Brain microvascular endothelial cell (primary cell): ENCODE measurements at regions not wholly inside any gene's neighbourhood (a gene's known extent, or its start where the extent isn't known, plus 50 kb on each side); places are given as distances from the start of the nearest gene placed in this dataset.

Source experiments
- DNase-seq: peaks from one replicate; pipeline ENCODE4 v3.0.0-alpha.2; 2020
- H3K27ac ChIP-seq: fragments of 250-450 bp; sonication (Bioruptor Pico); 2 replicates; pipeline ENCODE4 v1.5.1; 2020; ENCODE audit warnings: mild to moderate bottlenecking, moderate library complexity
- H3K27me3 ChIP-seq: fragments of 250-450 bp; sonication (Bioruptor Pico); replicated peaks from 2 replicates; pipeline ENCODE4 v1.5.1; 2020; ENCODE audit warnings: mild to moderate bottlenecking
- H3K36me3 ChIP-seq: fragments of 250-450 bp; sonication (Bioruptor Pico); replicated peaks from 2 replicates; pipeline ENCODE4 v1.5.1; 2020; ENCODE audit warnings: mild to moderate bottlenecking
- H3K4me3 ChIP-seq: 2 replicates; pipeline ENCODE4 v1.5.1; 2011; ENCODE audit warnings: low read depth, mild to moderate bottlenecking, control low read depth, low read length, moderate library complexity
- CTCF ChIP-seq: IDR thresholded peaks from 2 replicates; pipeline ENCODE4 v1.5.1; 2011; ENCODE audit warnings: low read depth, mild to moderate bottlenecking, moderate library complexity, low read length, control low read depth, inconsistent platforms; ENCODE audit errors: missing control alignments
- in situ Hi-C: cut with HindIII; loops from 2 replicates; pipeline ENCODE4 v1.10.0; 2017; ENCODE audit warnings: low sequenced_read_pairs, low pct_ligation_motif_present

- no peaks in the 10 kb centered on the region for H3K36me3 ChIP-seq
- no peak overlapping the region for H3K27ac ChIP-seq
- no peaks in the 10 kb centered on the region for H3K27me3 ChIP-seq
- no peak overlapping the region for H3K4me3 ChIP-seq
- in situ Hi-C loops: no loop called here
- no peak for TF ChIP-seq CTCF
- peak; percentile 7 for DNase-seq
Observed at GRCh38 chr3:43921056-43921648, 230.4 kb downstream of the ABHD5 start.

GRCh38 chr3:43922374-43922773 is 231.6 kb downstream of the ABHD5 start:
- no peak for DNase-seq
- Histone ChIP-seq H3K4me3 (no peak overlapping the region), H3K27me3 (no peaks in the 10 kb centered on the region), H3K27ac (no peak overlapping the region), H3K36me3 (no peaks in the 10 kb centered on the region)
- no peak for TF ChIP-seq CTCF
- in situ Hi-C loops: no loop called here

- DNase-seq: no peak
- Histone ChIP-seq H3K36me3 (no peaks in the 10 kb centered on the region), H3K27me3 (no peaks in the 10 kb centered on the region), H3K4me3 (no peak overlapping the region), H3K27ac (no peak overlapping the region)
- in situ Hi-C loops: no loop called here
- no peak for TF ChIP-seq CTCF
Observed at GRCh38 chr3:43923104-43923882, 232.6 kb downstream of the ABHD5 start.

GRCh38 chr3:43926055-43926454 is 235.3 kb downstream of the ABHD5 start:
- Histone ChIP-seq H3K27ac (no peak overlapping the region), H3K36me3 (no peaks in the 10 kb centered on the region), H3K27me3 (no peaks in the 10 kb centered on the region), H3K4me3 (no peak overlapping the region)
- TF ChIP-seq CTCF: no peak
- in situ Hi-C loops: no loop called here
- no peak for DNase-seq

- no peak for DNase-seq
- Histone ChIP-seq H3K36me3 (no peaks in the 10 kb centered on the region), H3K27me3 (no peaks in the 10 kb centered on the region), H3K4me3 (no peak overlapping the region), H3K27ac (no peak overlapping the region)
- in situ Hi-C loops: no loop called here
- TF ChIP-seq CTCF: no peak
Observed at GRCh38 chr3:43932921-43933320, 242.2 kb downstream of the ABHD5 start.

- Histone ChIP-seq H3K4me3 (no peak overlapping the region), H3K27ac (no peak overlapping the region), H3K27me3 (no peaks in the 10 kb centered on the region), H3K36me3 (no peaks in the 10 kb centered on the region)
- no peak for DNase-seq
- TF ChIP-seq CTCF: no peak
- in situ Hi-C loops: no loop called here
Observed at GRCh38 chr3:43948013-43948412, 257.3 kb downstream of the ABHD5 start.
